Progenitor cell of endocrine pancreas (in vitro differentiated cells): ENCODE measurements at regions not wholly inside any gene's neighbourhood (a gene's known extent, or its start where the extent isn't known, plus 50 kb on each side); places are given as distances from the start of the nearest gene placed in this dataset.

Source experiments
- DNase-seq: peaks from one replicate; pipeline ENCODE4 v3.0.0; 2021; ENCODE audit warnings: low spot score; ENCODE audit not compliant: unreplicated experiment
- H3K27ac Mint-ChIP-seq: 2 replicates; pipeline ENCODE4 v1.8.0; 2021; ENCODE audit warnings: mild to moderate bottlenecking, moderate library complexity, mixed read lengths
- H3K27me3 Mint-ChIP-seq: 2 replicates; pipeline ENCODE4 v1.8.0; 2021; ENCODE audit warnings: mixed read lengths
- H3K36me3 Mint-ChIP-seq: 2 replicates; pipeline ENCODE4 v1.8.0; 2022; ENCODE audit warnings: mixed read lengths; ENCODE audit not compliant: insufficient read depth
- H3K4me1 Mint-ChIP-seq: 2 replicates; pipeline ENCODE4 v1.8.0; 2021; ENCODE audit warnings: low read depth, mixed read lengths
- H3K4me3 Mint-ChIP-seq: 2 replicates; pipeline ENCODE4 v1.8.0; 2021; ENCODE audit warnings: low read depth, mild to moderate bottlenecking, moderate library complexity, mixed read lengths
- H3K9me3 Mint-ChIP-seq: 2 replicates; pipeline ENCODE4 v1.8.0; 2021; ENCODE audit warnings: low read depth, mixed read lengths
- TF ChIP-seq, protein P1 (sequence below): fragments of 200-600 bp; sonication (generic); IDR thresholded peaks from one replicate; pipeline ENCODE4 v1.5.0; 2021; ENCODE audit warnings: antibody characterized with exemption, mild to moderate bottlenecking; ENCODE audit not compliant: unreplicated experiment

DNA sequence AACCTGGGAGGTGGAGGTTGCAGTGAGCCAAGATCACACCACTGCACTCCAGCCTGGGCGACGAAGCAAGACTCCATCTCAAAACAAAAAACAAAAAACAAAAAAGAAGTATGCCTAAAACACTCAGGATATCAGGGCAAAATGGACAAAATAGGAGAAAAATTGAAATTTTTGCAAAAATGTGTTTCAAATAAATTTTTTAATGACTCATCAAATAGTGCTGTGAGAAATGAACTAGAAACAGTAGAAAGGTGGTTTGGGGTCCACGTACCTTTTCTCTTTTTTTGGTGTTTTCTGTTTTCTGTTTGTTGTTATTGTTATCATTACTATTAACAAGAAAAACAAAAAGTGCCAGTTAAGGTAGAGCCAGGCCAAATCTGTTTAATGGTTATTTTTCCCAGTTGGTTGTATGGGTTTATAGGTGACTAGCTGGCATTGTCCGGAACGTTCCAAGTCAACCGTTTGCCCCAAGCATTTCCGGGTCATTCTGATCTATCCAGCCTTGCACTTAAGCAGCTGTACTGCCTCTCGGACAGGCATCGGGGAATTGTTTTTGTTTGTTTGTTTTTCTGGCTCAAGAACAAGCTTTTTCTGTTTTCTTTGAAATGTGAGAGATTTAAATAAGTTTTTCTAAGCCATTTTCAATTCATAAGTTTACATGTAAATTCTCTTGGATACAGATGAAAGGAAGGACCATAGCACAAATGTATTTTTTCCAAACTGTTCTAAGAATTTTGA is 157.0 kb upstream of the NEBL start:
- H3K36me3 Mint-ChIP-seq = peaks cover 2% of the 10 kb centered on the region
- TF ChIP-seq, protein P1, sequence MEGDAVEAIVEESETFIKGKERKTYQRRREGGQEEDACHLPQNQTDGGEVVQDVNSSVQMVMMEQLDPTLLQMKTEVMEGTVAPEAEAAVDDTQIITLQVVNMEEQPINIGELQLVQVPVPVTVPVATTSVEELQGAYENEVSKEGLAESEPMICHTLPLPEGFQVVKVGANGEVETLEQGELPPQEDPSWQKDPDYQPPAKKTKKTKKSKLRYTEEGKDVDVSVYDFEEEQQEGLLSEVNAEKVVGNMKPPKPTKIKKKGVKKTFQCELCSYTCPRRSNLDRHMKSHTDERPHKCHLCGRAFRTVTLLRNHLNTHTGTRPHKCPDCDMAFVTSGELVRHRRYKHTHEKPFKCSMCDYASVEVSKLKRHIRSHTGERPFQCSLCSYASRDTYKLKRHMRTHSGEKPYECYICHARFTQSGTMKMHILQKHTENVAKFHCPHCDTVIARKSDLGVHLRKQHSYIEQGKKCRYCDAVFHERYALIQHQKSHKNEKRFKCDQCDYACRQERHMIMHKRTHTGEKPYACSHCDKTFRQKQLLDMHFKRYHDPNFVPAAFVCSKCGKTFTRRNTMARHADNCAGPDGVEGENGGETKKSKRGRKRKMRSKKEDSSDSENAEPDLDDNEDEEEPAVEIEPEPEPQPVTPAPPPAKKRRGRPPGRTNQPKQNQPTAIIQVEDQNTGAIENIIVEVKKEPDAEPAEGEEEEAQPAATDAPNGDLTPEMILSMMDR = no peak
- H3K27ac Mint-ChIP-seq = no peak overlapping the region
- H3K4me3 Mint-ChIP-seq = no peak overlapping the region
- H3K9me3 Mint-ChIP-seq = peaks cover 8% of the 10 kb centered on the region
- no peak for DNase-seq
- no peaks in the 10 kb centered on the region for H3K27me3 Mint-ChIP-seq
- no peaks in the 10 kb centered on the region for H3K4me1 Mint-ChIP-seq

DNA sequence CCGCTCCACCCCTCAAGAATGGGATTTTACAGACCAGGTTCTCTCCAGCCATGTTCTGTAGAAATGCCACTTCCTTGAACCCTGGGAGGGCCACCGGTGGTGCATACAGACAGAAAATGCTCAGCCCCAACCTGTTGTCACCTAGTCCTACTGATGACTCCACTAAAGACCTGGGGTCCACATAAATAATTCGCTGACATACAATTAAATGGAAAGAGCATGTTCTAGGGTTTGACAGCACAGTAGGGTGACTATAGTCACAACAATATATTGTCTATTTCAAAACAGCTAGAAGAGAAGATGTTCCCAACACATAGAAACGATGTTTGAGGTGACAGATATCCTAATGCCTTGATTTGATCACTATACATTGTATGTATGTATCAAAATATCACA is 155.6 kb upstream of the NEBL start:
- Mint-ChIP-seq H3K27ac (no peak overlapping the region), H3K36me3 (no peaks in the 10 kb centered on the region), H3K27me3 (no peaks in the 10 kb centered on the region), H3K4me1 (peaks cover 5% of the 10 kb centered on the region), H3K4me3 (no peak overlapping the region), H3K9me3 (peaks cover 6% of the 10 kb centered on the region)
- TF ChIP-seq, protein P1 = no peak
- no peak for DNase-seq

DNA sequence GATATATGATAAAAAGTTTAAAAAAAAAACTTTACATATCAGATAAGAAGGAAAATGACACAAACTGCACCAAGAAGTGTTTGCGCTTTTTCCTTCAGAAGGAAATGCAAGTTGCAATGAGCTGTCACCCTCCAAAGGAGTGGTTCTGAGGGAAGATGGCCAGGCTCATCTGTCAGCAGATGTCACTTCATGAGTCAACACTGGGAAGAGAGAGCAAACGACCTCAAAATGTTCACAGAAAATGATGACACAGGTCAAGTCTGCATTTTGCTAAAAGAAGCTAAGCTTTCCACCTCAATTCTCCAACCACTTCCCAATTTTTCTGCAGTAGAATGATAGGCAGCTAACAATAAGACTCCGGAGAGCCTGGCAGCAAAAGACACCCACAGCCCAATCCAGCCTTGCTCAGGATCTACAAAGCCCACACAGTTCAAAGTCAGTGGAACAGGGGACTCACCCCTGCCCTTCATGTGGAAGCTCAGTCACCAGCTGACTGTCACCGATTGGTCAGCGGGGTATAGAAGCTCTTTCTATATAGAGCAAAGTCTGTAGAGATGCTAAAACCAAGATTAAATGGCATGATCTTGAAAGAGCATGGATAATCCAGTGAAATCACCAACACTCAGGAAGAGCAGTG is 155.1 kb upstream of the NEBL start:
- TF ChIP-seq, protein P1 = no peak
- no peak for DNase-seq
- no peaks in the 10 kb centered on the region for H3K27me3 Mint-ChIP-seq
- H3K36me3 Mint-ChIP-seq = no peaks in the 10 kb centered on the region
- peaks cover 6% of the 10 kb centered on the region for H3K9me3 Mint-ChIP-seq
- H3K4me3 Mint-ChIP-seq = no peak overlapping the region
- peaks cover 6% of the 10 kb centered on the region for H3K4me1 Mint-ChIP-seq
- H3K27ac Mint-ChIP-seq = no peak overlapping the region

DNA sequence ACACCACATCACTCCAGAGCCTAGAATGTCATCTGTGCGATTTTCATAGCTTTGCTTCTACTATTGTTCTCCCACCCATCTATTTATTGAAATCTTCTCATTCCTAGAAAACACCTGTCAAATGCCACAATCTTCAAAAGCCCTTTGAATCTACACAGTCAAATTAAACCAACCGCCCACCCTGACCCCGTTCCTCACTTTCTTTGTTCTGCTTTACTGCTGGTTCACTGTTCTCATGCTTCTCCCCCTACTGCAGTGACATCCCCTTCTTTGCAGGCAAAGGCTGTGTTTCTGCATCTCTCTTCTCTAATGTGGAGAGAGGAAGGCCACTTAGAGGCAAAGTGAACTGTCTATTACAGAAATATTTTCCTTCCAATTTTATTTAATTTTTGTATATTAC is 152.4 kb upstream of the NEBL start:
- no peaks in the 10 kb centered on the region for H3K27me3 Mint-ChIP-seq
- no peaks in the 10 kb centered on the region for H3K36me3 Mint-ChIP-seq
- no peak overlapping the region for H3K4me3 Mint-ChIP-seq
- no peak for DNase-seq
- TF ChIP-seq, protein P1 = no peak
- peaks cover 6% of the 10 kb centered on the region for H3K9me3 Mint-ChIP-seq
- no peak overlapping the region for H3K27ac Mint-ChIP-seq
- peaks cover 16% of the 10 kb centered on the region for H3K4me1 Mint-ChIP-seq

DNA sequence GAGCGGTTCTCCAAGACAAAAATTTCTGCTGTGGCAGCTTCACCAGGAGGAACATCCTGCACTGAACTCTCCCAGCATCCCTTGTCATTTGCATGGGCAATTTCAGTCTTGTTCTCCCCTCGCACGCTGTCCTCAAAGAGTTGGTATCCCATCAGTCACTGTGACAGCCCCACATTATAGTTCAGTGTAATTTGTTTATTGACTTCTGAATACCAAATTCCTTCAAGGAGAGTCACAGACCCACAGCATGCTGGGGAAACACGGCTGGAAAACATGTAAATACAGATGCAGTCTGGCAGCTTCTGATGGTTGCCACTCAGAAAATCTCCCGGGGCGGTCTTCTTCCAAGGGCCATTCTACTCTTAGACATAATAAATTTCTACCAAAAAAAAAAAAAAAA is 151.0 kb upstream of the NEBL start:
- Mint-ChIP-seq H3K27me3 (no peaks in the 10 kb centered on the region), H3K4me3 (no peak overlapping the region), H3K36me3 (no peaks in the 10 kb centered on the region), H3K9me3 (peaks cover 6% of the 10 kb centered on the region), H3K4me1 (peaks cover 17% of the 10 kb centered on the region), H3K27ac (no peak overlapping the region)
- no peak for DNase-seq
- TF ChIP-seq, protein P1 = no peak
